ENCODE measurements at regions not wholly inside any gene's neighbourhood (a gene's known extent, or its start where the extent isn't known, plus 50 kb on each side); places are given as distances from the start of the nearest gene placed in this dataset.

- dilution Hi-C loops (cut with MboI; ENCODE audit: extremely low pct_ligation_motif_present, low sequenced_read_pairs), result no loop called here
- no peak overlapping the region for H2AFZ ChIP-seq (ENCODE audit: control insufficient read depth, low read length)
- no peaks in the 10 kb centered on the region for H3K27me3 ChIP-seq (ENCODE audit: control insufficient read depth, extremely low read depth, insufficient read depth, low read length)
- H3K9me1 ChIP-seq (ENCODE audit: control insufficient read depth, extremely low read depth, insufficient read depth, low read length), result no peaks in the 10 kb centered on the region
- H3K27ac ChIP-seq (ENCODE audit: control insufficient read depth, insufficient read depth, low read length), result no peak overlapping the region
- DNase-seq (ENCODE audit: low read depth, low spot score) (no peak), FAIRE-seq (no peak)
- TF ChIP-seq CTCF (optimal IDR thresholded peaks at IDR 0.05 in 1 of 3, IDR thresholded peaks at IDR 0.05 in 1 of 3, conservative IDR thresholded peaks at IDR 0.05 in 1 of 3; ENCODE audit: extremely low read depth in 1 of 3, insufficient read depth in 2 of 3, low read length in 3 of 3), result no peak
- TF ChIP-seq EZH2 (IDR thresholded peaks at IDR 0.05; ENCODE audit: low read length), result no peak
- H3K4me2 ChIP-seq (ENCODE audit: control insufficient read depth, extremely low read depth, insufficient read depth, low read depth, low read length), result no peak overlapping the region
- no peak overlapping the region for H3K4me3 ChIP-seq (ENCODE audit: control insufficient read depth in 2 of 3, extremely low read depth in 1 of 3, insufficient read depth in 2 of 3, low read depth in 1 of 3, low read length in 3 of 3)
- H3K9me3 ChIP-seq (ENCODE audit: control insufficient read depth, low read depth, low read length), result no peaks in the 10 kb centered on the region
- H4K20me1 ChIP-seq (ENCODE audit: control insufficient read depth, extremely low read depth, insufficient read depth, low read length), result no peaks in the 10 kb centered on the region
- H3K9ac ChIP-seq (ENCODE audit: control insufficient read depth, extremely low read depth, insufficient read depth, low read length), result no peak overlapping the region
- H3K79me2 ChIP-seq (ENCODE audit: control insufficient read depth, insufficient read depth, low read length), result no peaks in the 10 kb centered on the region
- H3K36me3 ChIP-seq (ENCODE audit: control insufficient read depth in 2 of 2, extremely low read depth in 1 of 2, insufficient read depth in 2 of 2, low read length in 2 of 2), result no peaks in the 10 kb centered on the region
- no peaks in the 10 kb centered on the region for H3K4me1 ChIP-seq (ENCODE audit: control insufficient read depth, extremely low read depth, insufficient read depth, low read length)
These were observed 131.3 kb downstream of the C11orf87 start for GRCh38 chr11:109553284-109553683.

- Histone ChIP-seq H3K4me1 (ENCODE audit: control insufficient read depth, extremely low read depth, insufficient read depth, low read length) (no peaks in the 10 kb centered on the region), H3K4me2 (ENCODE audit: control insufficient read depth, extremely low read depth, insufficient read depth, low read depth, low read length) (no peak overlapping the region), H3K4me3 (ENCODE audit: control insufficient read depth in 2 of 3, extremely low read depth in 1 of 3, insufficient read depth in 2 of 3, low read depth in 1 of 3, low read length in 3 of 3) (no peak overlapping the region), H3K9me1 (ENCODE audit: control insufficient read depth, extremely low read depth, insufficient read depth, low read length) (no peaks in the 10 kb centered on the region), H3K36me3 (ENCODE audit: control insufficient read depth in 2 of 2, extremely low read depth in 1 of 2, insufficient read depth in 2 of 2, low read length in 2 of 2) (no peaks in the 10 kb centered on the region), H3K27me3 (ENCODE audit: control insufficient read depth, extremely low read depth, insufficient read depth, low read length) (no peaks in the 10 kb centered on the region), H3K9me3 (ENCODE audit: control insufficient read depth, low read depth, low read length) (no peaks in the 10 kb centered on the region), H4K20me1 (ENCODE audit: control insufficient read depth, extremely low read depth, insufficient read depth, low read length) (no peaks in the 10 kb centered on the region), H3K9ac (ENCODE audit: control insufficient read depth, extremely low read depth, insufficient read depth, low read length) (no peak overlapping the region), H3K79me2 (ENCODE audit: control insufficient read depth, insufficient read depth, low read length) (no peaks in the 10 kb centered on the region), H2AFZ (ENCODE audit: control insufficient read depth, low read length) (no peak overlapping the region), H3K27ac (ENCODE audit: control insufficient read depth, insufficient read depth, low read length) (no peak overlapping the region)
- TF ChIP-seq EZH2 (IDR thresholded peaks at IDR 0.05; ENCODE audit: low read length), result no peak
- DNase-seq (ENCODE audit: low read depth, low spot score) (no peak), FAIRE-seq (no peak)
- dilution Hi-C loops (cut with MboI; ENCODE audit: extremely low pct_ligation_motif_present, low sequenced_read_pairs), result no loop called here
These were observed 133.0 kb downstream of the C11orf87 start for GRCh38 chr11:109554951-109555350.

- Histone ChIP-seq H4K20me1 (ENCODE audit: control insufficient read depth, extremely low read depth, insufficient read depth, low read length) (no peaks in the 10 kb centered on the region), H3K79me2 (ENCODE audit: control insufficient read depth, insufficient read depth, low read length) (no peaks in the 10 kb centered on the region), H3K4me1 (ENCODE audit: control insufficient read depth, extremely low read depth, insufficient read depth, low read length) (no peaks in the 10 kb centered on the region), H3K9ac (ENCODE audit: control insufficient read depth, extremely low read depth, insufficient read depth, low read length) (no peak overlapping the region), H3K4me3 (ENCODE audit: control insufficient read depth in 2 of 3, extremely low read depth in 1 of 3, insufficient read depth in 2 of 3, low read depth in 1 of 3, low read length in 3 of 3) (no peak overlapping the region), H3K36me3 (ENCODE audit: control insufficient read depth in 2 of 2, extremely low read depth in 1 of 2, insufficient read depth in 2 of 2, low read length in 2 of 2) (no peaks in the 10 kb centered on the region), H2AFZ (ENCODE audit: control insufficient read depth, low read length) (no peak overlapping the region), H3K27me3 (ENCODE audit: control insufficient read depth, extremely low read depth, insufficient read depth, low read length) (no peaks in the 10 kb centered on the region), H3K9me3 (ENCODE audit: control insufficient read depth, low read depth, low read length) (no peaks in the 10 kb centered on the region), H3K27ac (ENCODE audit: control insufficient read depth, insufficient read depth, low read length) (no peak overlapping the region), H3K4me2 (ENCODE audit: control insufficient read depth, extremely low read depth, insufficient read depth, low read depth, low read length) (no peak overlapping the region), H3K9me1 (ENCODE audit: control insufficient read depth, extremely low read depth, insufficient read depth, low read length) (no peaks in the 10 kb centered on the region)
- dilution Hi-C loops (cut with MboI; ENCODE audit: extremely low pct_ligation_motif_present, low sequenced_read_pairs), result no loop called here
- TF ChIP-seq EZH2 (IDR thresholded peaks at IDR 0.05; ENCODE audit: low read length), result no peak
- no peak for TF ChIP-seq CTCF (optimal IDR thresholded peaks at IDR 0.05 in 1 of 3, IDR thresholded peaks at IDR 0.05 in 1 of 3, conservative IDR thresholded peaks at IDR 0.05 in 1 of 3; ENCODE audit: extremely low read depth in 1 of 3, insufficient read depth in 2 of 3, low read length in 3 of 3)
- FAIRE-seq (no peak), DNase-seq (ENCODE audit: low read depth, low spot score) (no peak)
These were observed 142.3 kb downstream of the C11orf87 start for GRCh38 chr11:109564241-109564640.
